ENCODE measurements at regions not wholly inside any gene's neighbourhood (a gene's known extent, or its start where the extent isn't known, plus 50 kb on each side); places are given as distances from the start of the nearest gene placed in this dataset.
"Not testable (repeated sequence)": the region's sequence is repeated elsewhere in the genome, so short reads cannot be mapped to it uniquely, and the experiment has no call there.

DNA sequence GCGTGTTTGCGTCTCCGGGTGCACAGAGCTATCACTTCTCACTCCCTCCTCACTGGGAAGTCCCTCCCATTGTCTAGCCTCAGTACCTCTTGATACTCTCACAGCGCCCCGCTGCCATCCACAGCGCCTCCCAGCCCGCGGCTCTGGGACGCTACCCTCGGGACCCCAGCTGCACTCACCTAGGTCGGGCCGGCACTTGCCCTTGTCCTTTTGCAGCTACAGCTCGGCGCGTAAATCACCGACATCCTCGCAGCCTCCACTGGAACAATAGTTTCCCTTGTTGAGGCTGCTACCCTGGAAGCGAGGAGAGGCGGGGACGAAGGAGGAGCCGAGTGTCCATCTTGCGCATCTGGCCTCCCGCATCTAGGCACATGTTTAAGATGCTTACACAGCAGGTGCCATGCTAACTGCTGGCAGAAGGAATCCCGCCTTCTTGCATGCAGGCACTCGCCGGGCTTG, 269.5 kb upstream of the HSFY2 start:
- Mint-ChIP-seq H3K9me3 (no peaks in the 10 kb centered on the region), H3K27ac (no peak overlapping the region), H3K4me1 (ENCODE audit: low read depth) (no peaks in the 10 kb centered on the region), H3K36me3 (ENCODE audit: low read depth) (no peaks in the 10 kb centered on the region), H3K27me3 (ENCODE audit: low read depth) (no peaks in the 10 kb centered on the region), H3K4me3 (no peak overlapping the region)

DNA sequence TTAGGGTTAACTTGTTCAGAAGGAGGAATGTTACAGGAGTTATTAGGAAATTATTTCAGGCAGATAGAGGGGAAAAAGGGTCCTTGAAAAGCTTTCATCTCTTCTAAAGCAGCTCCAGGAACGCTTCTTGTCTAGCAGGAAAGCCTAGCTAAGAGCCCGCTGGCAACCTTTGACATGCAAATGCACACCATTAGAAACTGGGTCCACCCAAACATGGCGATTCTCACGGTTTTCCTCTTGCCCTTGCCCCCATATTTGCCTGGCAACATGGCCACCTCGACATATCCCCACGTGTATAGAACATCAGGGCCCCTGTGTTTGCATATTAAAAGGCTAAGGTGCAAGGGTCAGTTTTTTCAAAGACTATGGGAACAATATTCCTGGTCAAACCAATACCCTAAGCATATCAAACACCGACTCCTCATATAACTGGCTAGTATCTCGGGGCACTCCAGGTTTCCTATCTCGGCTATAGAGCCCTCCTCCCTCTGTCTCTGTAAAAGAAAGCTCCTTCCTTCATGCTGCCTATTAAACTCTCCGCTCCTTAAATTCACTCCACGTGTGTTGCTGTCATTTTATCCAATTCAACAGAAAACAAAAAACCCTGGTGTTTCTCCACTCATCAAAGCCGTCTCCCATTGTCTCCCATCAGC, 268.9 kb upstream of the HSFY2 start:
- no peak overlapping the region for H3K27ac Mint-ChIP-seq
- no peaks in the 10 kb centered on the region for H3K9me3 Mint-ChIP-seq
- H3K27me3 Mint-ChIP-seq (ENCODE audit: low read depth): no peaks in the 10 kb centered on the region
- no peaks in the 10 kb centered on the region for H3K4me1 Mint-ChIP-seq (ENCODE audit: low read depth)
- no peaks in the 10 kb centered on the region for H3K36me3 Mint-ChIP-seq (ENCODE audit: low read depth)
- no peak overlapping the region for H3K4me3 Mint-ChIP-seq

DNA sequence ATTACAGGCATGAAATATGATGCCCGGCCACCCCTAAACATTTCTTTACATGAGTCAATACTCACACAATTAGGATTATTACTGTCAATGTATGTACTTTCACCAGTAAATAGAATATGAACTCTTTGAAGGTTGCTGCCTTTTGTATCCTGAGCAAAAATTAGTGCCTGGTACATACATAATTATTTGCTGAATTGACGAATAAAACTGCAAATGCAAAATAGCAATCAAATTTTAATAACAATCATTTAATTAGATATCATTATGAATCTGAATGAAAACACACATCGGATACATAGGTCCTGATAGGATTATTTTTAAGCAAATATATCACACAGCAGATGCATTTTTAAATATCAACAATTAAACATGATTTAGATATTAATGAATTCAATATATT, 253.1 kb upstream of the HSFY2 start:
- Mint-ChIP-seq H3K9me3 (no peaks in the 10 kb centered on the region), H3K27me3 (ENCODE audit: low read depth) (no peaks in the 10 kb centered on the region), H3K4me1 (ENCODE audit: low read depth) (no peaks in the 10 kb centered on the region), H3K27ac (no peak overlapping the region), H3K4me3 (no peak overlapping the region), H3K36me3 (ENCODE audit: low read depth) (no peaks in the 10 kb centered on the region)

DNA sequence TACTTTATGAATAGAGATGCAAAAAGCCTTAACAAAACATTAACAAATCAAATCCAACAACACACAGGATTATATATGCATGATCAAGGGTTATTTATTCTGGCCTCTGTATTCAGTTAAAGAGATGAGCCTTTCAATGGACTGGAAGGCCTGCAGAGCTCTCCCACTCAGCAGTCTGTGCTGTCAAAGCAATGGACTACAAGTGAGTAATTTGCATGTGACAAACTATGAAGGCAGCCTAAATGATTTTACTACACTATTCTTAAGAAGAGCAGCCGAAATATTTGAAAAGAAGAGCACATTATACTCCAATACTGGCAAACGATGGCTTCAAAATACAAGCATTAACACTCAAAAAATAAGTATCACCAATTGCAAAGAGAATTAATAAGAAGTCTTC, 250.4 kb upstream of the HSFY2 start:
- no peak overlapping the region for H3K4me3 Mint-ChIP-seq
- H3K36me3 Mint-ChIP-seq (ENCODE audit: low read depth): no peaks in the 10 kb centered on the region
- H3K9me3 Mint-ChIP-seq: no peaks in the 10 kb centered on the region
- no peaks in the 10 kb centered on the region for H3K4me1 Mint-ChIP-seq (ENCODE audit: low read depth)
- H3K27ac Mint-ChIP-seq: no peak overlapping the region
- H3K27me3 Mint-ChIP-seq (ENCODE audit: low read depth): no peaks in the 10 kb centered on the region

DNA sequence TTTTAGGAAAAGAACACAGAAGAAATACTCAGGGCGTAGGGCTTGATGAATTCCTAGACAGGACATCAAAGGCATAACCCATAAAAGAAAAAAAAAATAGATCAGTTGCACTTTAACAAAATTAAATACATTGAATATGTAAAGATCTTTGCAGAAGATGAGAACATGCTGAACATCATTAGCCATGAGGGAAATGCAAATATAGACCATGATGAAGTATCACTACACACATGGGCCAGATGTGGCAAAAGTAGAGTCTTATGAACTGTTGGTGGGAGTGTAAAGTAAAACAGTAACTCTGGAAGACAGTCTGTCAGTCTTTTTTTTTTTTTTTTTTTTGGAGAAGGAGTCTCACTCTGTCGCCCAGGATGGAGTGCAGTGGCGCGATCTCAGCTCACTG, 246.7 kb upstream of the HSFY2 start:
- Mint-ChIP-seq H3K4me3 (no peak overlapping the region), H3K4me1 (ENCODE audit: low read depth) (no peaks in the 10 kb centered on the region), H3K27me3 (ENCODE audit: low read depth) (no peaks in the 10 kb centered on the region), H3K9me3 (no peaks in the 10 kb centered on the region), H3K27ac (no peak overlapping the region), H3K36me3 (ENCODE audit: low read depth) (no peaks in the 10 kb centered on the region)

DNA sequence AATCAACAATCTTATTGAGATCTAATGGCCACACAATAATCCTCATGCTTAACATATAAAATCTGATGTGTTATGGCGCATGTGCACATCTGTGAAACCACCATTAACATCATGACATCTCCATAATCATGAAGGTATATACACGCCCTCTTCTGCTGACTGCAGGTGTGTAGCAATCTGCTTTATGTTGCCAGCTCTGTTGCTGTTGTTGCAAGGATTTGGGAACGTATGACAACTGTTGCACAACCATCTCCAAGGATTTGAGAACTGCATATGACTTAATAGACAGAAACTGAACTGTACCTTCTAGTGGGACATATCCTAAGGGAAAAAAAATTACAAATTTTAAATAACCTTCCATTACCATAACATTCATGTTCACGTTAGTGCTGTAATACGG, 243.5 kb upstream of the HSFY2 start:
- Mint-ChIP-seq H3K4me3 (no peak overlapping the region), H3K27ac (no peak overlapping the region), H3K9me3 (no peaks in the 10 kb centered on the region), H3K4me1 (ENCODE audit: low read depth) (no peaks in the 10 kb centered on the region), H3K36me3 (ENCODE audit: low read depth) (no peaks in the 10 kb centered on the region), H3K27me3 (ENCODE audit: low read depth) (no peaks in the 10 kb centered on the region)

DNA sequence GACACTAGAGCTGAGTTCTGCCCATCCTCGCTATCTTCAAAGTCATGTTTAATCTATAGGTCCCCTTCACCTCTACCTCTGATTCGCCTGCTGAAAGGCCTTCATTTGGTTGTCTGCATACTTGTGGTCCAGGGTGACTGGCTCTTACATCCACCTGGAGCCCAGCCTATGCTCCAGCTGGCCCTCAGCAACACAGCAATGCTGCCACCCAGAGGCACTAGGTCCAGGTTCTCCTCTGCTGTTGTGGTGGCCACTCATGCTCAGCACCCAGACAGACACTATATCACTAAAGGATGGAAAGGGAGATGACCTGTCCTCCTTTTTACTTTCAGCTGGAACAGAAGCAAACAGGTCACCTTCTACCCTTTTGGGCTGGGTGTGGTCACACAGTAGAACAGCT, 242.3 kb upstream of the HSFY2 start:
- Mint-ChIP-seq H3K27me3 (ENCODE audit: low read depth) (no peaks in the 10 kb centered on the region), H3K9me3 (no peaks in the 10 kb centered on the region), H3K36me3 (ENCODE audit: low read depth) (no peaks in the 10 kb centered on the region), H3K4me3 (no peak overlapping the region), H3K4me1 (ENCODE audit: low read depth) (peaks cover 2% of the 10 kb centered on the region), H3K27ac (no peak overlapping the region)

DNA sequence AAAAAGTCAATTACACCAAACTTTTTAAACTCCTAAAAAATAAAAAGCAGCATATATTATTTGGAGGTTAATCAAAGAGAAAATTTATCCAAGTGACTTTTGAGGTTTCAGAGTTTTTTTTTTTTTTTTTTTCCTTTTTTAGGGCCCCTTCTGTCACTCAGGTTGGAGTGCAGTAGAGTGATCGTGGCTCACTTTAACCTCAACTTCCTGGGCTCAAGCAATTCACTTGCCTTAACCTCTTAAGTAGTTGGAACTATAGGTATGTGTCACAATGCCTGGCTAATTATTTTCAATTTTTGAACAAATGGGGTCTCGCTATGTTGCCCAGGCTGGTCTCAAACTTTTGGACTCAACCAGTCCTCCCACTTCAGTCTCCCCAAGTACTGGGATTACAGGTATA, 241.7 kb upstream of the HSFY2 start:
- Mint-ChIP-seq H3K27me3 (ENCODE audit: low read depth) (no peaks in the 10 kb centered on the region), H3K9me3 (no peaks in the 10 kb centered on the region), H3K4me3 (no peak overlapping the region), H3K36me3 (ENCODE audit: low read depth) (no peaks in the 10 kb centered on the region), H3K27ac (no peak overlapping the region), H3K4me1 (ENCODE audit: low read depth) (peaks cover 2% of the 10 kb centered on the region)

DNA sequence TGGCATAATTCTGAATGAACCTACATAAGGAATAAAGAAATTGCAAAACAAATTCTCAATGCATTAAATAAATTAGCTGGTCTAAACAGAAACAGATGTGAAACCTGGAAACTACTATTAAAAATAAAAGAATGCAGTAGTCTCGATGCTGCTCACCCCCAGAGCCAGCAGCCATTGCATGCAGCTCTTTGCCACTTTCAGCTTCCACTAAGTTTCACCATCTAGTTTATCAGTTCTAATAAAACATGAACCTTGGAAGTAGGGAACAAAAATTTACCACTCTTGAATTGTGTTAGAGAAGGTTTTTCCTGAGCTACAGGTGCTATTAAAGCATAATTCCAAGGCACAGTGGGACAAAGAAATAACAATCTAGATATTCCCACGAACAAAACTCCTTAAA, 239.4 kb upstream of the HSFY2 start:
- Mint-ChIP-seq H3K4me3 (no peak overlapping the region), H3K27ac (no peak overlapping the region), H3K9me3 (no peaks in the 10 kb centered on the region), H3K36me3 (ENCODE audit: low read depth) (no peaks in the 10 kb centered on the region), H3K4me1 (ENCODE audit: low read depth) (peaks cover 2% of the 10 kb centered on the region), H3K27me3 (ENCODE audit: low read depth) (no peaks in the 10 kb centered on the region)

DNA sequence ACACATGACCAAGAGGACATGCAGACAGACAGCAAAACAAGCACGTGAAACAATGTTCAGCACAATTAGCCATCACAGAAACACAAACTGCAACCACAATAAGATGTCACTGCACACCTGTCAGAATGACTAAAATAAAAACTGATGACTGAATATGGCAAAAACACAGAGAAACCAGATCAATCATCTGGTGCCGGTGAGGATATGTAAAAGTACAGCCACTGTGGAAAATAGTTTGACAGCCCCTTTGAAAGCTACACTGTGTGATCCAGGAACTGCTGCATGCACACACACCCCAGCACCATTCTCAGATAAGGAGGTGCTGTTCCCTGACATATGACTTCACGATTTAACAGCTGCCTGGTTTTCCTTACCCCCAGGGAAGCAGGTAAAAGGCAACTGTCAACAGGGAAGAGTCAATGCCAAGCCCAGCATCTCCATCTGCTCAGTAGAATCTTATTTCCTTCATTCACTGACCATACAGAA, 238.1 kb upstream of the HSFY2 start:
- no peak overlapping the region for H3K27ac Mint-ChIP-seq
- no peaks in the 10 kb centered on the region for H3K36me3 Mint-ChIP-seq (ENCODE audit: low read depth)

DNA sequence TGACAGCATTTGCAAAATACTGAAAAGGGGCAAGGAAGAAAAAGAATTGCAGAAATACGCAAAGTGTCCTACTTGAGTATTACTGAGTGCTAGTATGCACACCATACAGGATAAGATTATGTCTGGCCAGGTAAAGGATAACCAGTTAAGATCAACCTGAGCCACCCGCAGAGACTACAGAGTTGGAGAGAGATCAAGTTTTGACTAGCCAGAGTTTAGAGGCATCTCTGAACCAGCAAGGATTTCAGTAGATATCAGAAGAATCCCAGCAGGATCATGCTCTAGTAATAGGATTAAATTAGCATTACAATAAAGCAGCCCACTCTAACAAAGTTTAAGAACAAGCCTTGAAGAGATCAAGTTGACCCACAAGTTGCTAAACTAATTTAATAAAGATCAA, 232.7 kb upstream of the HSFY2 start:
- Mint-ChIP-seq H3K9me3 (no peaks in the 10 kb centered on the region), H3K36me3 (ENCODE audit: low read depth) (no peaks in the 10 kb centered on the region), H3K27me3 (ENCODE audit: low read depth) (no peaks in the 10 kb centered on the region)

More for the DNA sequence above, 238.1 kb upstream of the HSFY2 start:
- H3K4me1 Mint-ChIP-seq (ENCODE audit: low read depth): peaks cover 2% of the 10 kb centered on the region
- no peaks in the 10 kb centered on the region for H3K27me3 Mint-ChIP-seq (ENCODE audit: low read depth)
- H3K9me3 Mint-ChIP-seq: no peaks in the 10 kb centered on the region
- H3K4me3 Mint-ChIP-seq: no peak overlapping the region

DNA sequence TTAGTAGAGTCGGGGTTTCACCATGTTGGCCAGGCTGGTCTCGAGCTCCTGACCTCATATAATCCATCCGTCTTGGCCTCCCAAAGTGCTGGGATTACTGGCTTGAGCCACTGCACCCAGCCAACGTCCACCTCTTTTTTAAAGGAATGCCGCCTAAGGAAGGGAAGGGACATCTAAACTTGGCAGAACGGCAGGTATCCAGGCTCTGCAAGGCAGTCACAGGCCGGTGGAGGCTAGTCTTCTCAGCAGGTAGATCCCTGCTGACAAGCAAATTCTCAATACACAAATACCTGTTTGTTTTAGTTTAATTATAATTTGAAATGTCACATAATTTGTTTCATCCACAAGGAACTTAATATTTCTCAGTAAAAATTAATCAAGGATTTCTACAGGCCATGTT, 232.0 kb upstream of the HSFY2 start:
- no peaks in the 10 kb centered on the region for H3K9me3 Mint-ChIP-seq
- H3K4me3 Mint-ChIP-seq: no peak overlapping the region
- no peaks in the 10 kb centered on the region for H3K4me1 Mint-ChIP-seq (ENCODE audit: low read depth)
- H3K27ac Mint-ChIP-seq: no peak overlapping the region
- no peaks in the 10 kb centered on the region for H3K36me3 Mint-ChIP-seq (ENCODE audit: low read depth)
- H3K27me3 Mint-ChIP-seq (ENCODE audit: low read depth): no peaks in the 10 kb centered on the region

More for the DNA sequence above, 232.7 kb upstream of the HSFY2 start:
- H3K27ac Mint-ChIP-seq: no peak overlapping the region
- no peaks in the 10 kb centered on the region for H3K4me1 Mint-ChIP-seq (ENCODE audit: low read depth)
- no peak overlapping the region for H3K4me3 Mint-ChIP-seq

DNA sequence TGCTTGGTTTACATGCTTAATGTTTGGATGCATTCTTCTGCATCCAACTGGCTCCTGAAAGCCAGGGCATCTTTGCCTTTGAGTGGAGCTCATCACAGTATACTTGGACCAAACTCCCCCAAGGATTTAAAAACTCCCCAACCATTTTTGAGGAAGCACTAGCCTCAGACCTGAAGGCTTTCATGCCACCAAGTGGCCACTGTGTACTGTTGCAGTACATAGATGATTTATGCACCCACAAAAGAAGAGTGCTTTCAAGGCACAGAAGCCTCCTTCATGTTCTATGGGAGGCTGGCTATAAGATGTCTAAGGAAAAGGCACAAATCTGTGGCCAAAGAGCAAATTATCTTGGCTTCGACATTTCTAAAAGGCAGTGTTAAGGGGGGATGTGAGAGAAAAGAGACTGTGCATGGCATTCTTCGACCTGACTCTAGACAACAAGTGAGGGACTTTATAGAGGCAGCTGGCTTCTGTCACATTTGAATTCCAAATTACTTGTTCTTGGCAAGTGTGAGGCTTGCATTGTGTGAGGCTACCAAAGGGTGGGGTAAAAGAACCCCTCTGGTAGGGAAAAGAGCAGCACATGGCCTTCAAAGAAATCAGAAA, 224.2 kb upstream of the HSFY2 start:
- Mint-ChIP-seq H3K27me3 (ENCODE audit: low read depth) (no peaks in the 10 kb centered on the region), H3K4me3 (no peak overlapping the region), H3K36me3 (ENCODE audit: low read depth) (no peaks in the 10 kb centered on the region), H3K27ac (no peak overlapping the region), H3K9me3 (no peaks in the 10 kb centered on the region), H3K4me1 (ENCODE audit: low read depth) (no peaks in the 10 kb centered on the region)

DNA sequence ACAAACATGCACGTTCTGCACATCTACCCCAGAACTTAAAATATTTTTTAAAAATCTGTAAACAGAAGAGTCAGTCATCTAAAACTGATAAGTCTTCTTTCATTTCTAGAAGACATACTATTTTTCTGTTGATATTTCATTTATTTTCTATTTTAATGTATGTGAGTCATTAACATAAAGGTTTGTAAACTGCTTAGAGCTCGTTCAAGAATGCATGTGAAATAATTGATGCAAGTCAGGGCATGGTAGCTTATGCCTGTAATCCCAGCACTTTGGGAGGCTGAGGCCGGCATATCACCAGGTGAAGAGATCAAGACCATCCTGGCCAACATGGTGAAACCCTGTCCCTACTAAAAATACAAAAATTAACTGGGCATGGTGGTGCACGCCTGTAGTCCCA, 219.9 kb upstream of the HSFY2 start:
- Mint-ChIP-seq H3K9me3 (no peaks in the 10 kb centered on the region), H3K27ac (no peak overlapping the region), H3K27me3 (ENCODE audit: low read depth) (no peaks in the 10 kb centered on the region), H3K4me3 (no peak overlapping the region), H3K36me3 (ENCODE audit: low read depth) (no peaks in the 10 kb centered on the region), H3K4me1 (ENCODE audit: low read depth) (no peaks in the 10 kb centered on the region)

DNA sequence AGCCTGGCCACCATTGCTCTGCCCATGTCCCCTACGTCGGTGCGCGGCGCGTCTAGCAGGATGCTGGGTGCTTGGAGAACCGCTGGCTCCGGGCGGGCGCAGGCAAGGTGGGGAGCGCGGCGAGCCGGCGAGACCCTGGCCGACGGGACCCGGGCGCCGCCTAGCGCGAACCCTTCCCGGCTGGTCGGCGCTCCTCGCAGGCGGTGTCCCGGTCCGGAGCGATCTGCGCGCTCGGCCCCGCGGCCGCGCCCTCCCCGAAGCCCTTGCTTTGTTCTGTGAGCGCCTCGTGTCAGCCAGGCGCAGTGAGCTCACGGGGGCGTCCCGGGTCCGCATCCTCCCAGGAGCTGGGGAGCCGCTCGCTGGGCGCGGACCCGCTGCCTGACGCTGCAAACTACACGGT, 219.1 kb upstream of the HSFY2 start:
- H3K27me3 Mint-ChIP-seq (ENCODE audit: low read depth): not testable (repeated sequence)

More for the DNA sequence above, 219.1 kb upstream of the HSFY2 start:
- H3K9me3 Mint-ChIP-seq; H3K4me1 Mint-ChIP-seq (ENCODE audit: low read depth); H3K36me3 Mint-ChIP-seq (ENCODE audit: low read depth); H3K27ac Mint-ChIP-seq; H3K4me3 Mint-ChIP-seq: not testable (repeated sequence)
